ENCODE measurements at regions not wholly inside any gene's neighbourhood (a gene's known extent, or its start where the extent isn't known, plus 50 kb on each side); places are given as distances from the start of the nearest gene placed in this dataset.

DNA sequence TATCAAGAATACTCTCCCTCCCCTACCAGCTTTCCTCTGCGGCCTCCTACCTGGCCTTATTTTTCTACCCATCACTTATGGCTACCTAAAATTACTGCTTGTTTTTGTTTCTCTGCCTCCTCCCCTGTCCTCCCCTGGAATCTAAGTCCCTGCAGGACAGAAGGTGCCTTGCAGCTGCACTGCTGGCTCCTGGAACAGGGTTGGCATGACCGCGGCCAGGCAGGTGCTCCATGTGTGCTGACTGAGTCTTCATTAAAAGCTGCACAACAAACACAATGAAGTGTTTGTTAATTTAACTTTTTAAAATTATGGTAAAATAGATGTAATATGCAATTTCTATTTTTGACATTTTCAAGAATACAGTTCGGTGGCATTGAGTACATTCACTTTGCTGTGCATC is 171.9 kb upstream of the FHL2 start:
- no peak for DNase-seq (ENCODE audit: low spot score)

DNA sequence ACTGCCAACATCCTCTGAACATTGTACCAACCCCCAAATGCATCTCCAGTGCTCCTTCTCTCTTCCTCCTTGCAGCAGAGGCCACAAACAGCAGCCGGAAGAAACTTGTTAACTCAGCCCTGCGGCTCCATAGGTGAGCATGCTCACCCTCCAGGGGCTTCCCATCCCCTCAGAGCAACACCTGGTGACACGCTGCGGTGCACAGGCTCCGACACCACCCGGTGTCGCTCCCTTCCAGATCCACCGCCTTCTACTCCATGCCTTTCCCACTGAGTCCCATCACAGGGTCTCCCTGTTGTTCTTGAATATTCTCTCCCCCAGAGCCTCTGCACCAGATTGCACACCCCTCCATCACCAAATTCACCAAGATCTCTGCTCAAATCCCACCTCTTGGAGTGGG is 171.5 kb upstream of the FHL2 start:
- no peak for DNase-seq (ENCODE audit: low spot score)

DNA sequence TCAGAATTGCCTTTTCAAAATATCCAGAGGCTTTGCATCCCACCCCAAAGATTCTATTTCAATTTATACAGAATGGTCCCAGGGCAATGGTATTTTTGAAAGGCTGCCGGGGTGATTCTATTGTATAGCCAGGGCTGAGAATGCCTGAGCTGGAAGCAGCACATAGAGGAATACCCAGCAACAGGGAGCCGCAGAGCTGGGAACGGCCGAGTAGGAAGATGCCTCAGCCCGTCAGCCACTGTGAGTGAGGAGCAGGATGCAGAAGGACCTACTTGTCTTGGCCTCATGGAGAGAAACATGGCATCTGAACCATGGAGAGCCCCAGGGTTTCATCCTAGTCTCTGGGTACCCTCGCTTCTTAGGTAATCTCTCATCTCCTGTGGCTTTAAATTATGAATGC is 170.8 kb upstream of the FHL2 start:
- DNase-seq (ENCODE audit: low spot score): no peak

DNA sequence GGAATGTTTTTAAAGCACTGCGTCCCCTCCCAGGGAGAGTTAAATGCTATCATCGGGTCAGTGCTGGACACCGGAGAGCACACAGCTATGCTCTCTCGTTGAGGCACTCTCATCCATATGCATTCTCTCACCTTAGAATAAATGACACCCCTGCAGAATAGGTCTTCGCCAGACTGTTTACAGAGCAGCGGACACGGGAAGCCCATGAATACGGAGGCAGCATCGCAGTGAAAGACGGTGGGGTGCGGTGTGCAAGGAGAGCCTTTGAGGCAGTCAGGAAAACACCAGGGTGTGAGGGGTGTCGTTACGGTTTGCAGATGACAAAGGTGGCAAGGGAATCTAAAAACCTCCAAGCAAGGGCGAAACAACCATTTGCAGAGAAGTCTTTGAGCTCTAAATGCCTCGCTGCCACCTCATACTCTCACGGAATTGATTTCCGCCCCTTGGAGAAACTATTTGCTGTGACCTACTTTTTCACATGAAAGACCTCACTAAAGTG is 169.2 kb upstream of the FHL2 start:
- no peak for DNase-seq (ENCODE audit: low spot score)

DNA sequence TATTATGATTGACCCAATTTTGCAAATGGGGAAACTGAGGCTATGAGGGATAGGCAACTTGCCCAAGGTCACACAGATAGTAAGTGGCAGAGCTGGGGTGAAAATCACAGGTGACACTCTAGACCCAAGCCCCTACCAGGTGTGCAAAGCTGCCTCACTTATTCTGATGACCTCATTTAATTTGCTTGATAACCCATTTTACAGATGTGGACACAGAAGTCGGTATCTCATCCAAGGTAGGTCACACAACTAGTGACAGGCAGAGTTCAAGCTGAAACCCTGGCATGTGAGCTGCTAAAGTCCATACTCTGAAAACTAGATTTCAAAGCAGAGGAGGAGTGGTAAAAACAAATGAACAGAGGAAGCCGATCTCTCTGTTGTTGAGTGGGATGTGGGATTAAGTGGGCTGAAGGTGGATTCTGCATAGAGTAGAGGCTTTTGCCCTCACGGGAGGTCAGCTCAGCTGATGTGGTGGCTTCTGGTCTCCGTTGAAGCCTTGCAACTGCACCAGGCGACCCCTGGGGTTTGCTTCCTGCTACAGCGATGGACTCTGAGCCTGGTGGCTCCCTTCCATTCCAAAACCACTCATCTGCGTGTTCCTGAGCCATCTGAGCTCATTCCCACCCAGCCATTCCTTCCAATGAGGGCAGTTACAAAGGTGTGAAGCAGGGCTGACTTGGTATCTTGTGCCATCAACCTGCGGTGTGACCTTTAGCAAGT is 164.3 kb upstream of the FHL2 start:
- DNase-seq (ENCODE audit: low spot score): no peak

DNA sequence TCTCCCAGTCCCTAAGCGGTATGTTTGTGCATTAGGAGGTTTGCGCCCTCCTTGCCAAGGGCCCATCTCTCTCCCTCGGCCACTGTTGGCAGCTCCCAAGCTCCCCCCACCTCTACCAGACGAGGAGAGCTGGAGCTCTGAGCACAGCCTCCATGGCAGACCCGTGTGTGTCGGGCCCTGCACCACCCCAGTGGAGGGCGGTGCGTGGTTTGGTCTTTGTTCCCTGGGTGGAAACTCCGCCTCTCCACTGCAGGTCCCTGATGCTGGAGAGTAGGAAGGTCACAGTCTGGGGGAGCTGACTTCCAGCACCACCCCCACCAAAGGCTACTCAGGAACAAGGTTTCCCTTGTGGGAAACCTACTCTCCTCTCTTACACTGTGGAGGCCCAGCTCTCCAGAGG is 162.6 kb upstream of the FHL2 start:
- no peak for DNase-seq (ENCODE audit: low spot score)

DNA sequence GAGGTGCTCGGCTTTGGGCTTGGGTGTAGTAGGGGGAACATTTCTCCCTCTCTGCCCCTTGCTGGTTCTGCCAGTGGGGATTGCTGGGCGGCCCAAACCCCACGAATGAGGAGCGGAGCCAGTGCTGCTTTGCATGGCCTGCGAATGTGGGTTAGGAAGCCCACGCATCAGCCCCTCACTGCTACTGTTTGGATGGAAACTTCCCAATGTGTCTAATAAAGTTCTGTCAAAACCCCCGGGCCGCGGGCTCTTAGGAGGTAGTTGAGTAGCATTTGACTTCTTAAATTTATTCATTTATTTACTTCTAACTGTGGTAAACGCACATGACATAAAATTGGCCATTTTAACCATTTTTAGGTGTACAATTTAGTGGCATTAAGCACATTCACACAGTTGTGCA is 161.3 kb upstream of the FHL2 start:
- DNase-seq (ENCODE audit: low spot score): no peak

DNA sequence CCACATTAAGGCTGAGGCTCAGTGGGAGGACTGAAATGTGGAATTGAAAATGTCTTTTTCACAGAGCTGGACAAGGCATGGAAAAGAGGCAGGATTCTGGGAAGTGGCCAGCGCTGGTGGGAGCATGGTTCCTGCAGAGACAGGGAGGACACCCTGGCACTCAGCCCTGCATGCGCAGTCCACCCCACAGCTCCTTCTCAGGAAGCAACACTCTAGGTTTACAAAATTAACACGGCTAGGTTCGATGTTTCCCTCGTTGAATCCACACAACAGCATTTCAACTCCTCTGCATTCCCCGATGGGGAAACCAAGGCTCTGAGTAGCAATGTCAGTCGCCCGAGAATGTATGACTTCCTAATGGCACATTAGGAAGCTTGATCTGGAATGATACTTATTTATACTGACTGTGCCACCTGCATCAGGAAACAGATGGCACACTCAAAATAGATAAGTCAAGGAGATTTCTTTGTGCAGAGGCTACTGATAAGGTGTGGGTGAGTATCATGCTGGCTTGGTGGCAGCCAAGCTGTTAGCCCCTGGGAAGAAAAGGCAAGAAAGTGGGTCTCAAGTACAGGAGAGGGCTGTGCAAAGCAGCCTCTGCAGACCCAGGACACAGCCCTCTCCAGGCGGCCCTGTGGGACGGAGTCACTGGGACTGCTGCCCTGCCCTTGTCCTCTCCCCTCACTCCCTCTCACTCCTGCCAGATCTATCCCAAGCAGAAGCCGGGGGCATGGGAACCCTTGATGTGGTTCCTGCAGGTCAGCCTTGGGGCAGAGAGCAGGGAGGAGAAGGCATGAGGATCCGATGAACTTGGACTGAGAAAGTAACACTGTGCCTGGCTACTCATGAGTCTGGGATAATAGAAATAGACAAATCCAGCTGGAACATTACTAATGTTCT is 158.4 kb upstream of the FHL2 start:
- no peak for DNase-seq (ENCODE audit: low spot score)

DNA sequence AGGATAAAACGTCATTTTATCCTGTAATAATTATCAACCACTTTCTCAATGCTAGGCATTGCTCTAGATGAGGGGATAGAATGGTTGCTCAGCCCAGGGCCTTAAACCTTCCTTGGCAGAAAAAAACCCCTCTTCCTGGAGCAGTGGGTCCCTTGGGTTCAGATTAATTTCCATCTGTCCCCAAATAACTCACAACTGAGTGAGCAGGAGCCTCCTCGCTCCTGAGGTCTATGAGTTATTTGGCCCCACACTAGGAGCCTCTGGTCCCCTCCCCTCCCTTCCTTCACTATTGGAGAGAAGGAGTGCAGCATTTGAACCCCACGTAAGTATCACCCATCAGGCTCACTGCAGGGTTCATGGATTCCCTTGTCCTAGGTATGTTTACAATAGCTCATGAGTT is 157.5 kb upstream of the FHL2 start:
- DNase-seq (ENCODE audit: low spot score): no peak

DNA sequence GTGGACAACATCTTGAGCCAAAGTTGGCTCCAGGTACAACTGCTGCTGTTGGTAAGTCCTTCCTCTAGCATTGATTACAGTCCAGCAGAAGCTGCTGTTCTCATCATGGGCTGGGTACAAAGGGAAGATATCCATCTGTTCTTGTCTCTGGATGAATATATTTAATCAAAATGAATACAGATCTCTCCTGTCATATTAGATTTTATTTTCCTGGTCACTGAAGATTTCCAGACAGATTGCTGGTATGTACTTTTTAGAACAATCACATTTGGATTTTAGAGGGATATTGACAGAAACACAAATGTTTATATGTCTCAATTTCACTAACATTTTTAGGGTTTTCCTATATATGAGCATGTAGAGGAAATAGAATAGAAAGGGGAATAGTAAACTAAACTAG is 155.4 kb upstream of the FHL2 start:
- DNase-seq (ENCODE audit: low spot score): no peak

DNA sequence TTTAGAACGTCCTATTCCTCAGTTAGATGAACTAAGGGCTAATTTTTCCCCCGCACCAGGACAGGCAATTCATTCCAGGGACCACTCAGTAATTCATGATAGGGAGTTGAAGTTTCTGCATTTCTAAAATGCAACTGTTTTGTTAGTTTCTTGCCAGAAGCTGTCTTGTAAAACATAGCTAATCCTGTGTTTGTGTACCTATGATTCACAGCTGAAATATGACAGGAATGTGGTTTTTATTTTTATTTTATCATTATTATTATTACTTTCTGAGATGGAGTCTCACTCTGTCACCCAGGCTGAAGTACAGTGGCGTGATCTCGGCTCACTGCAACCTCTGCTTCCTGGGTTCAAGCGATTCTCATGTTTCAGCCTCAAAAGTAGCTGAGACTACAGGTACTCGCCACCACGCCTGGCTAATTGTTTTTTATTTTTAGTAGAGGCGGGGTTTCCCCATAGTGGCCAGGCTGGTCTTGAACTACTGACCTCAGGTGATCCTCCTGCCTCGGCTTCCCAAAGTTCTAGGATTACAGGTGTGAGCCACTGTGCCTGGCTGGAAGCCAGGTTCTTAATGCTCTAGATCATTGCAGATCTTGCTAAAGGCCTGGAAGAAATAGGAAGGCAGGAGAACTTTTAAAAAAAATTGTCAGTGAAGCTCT is 154.8 kb upstream of the FHL2 start:
- peak; percentile 45 for DNase-seq (ENCODE audit: low spot score)

DNA sequence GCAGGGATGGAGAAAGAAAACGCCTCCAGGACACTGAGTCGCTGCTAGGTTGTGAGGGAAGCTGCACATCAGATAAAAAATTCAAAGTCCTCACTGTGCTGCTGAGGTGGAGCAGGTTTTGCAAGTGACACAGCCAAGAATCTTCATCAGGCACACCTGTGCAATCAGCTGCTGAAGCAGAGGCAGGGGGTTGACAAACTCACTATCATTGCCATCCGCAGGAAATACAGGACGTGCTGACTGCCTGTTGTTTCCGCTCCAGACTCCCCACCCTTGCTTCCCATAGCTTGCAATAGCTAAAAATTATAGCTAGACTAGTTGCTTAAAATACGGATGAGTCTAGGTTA is 147.8 kb upstream of the FHL2 start:
- DNase-seq (ENCODE audit: low spot score): peak; percentile 56

DNA sequence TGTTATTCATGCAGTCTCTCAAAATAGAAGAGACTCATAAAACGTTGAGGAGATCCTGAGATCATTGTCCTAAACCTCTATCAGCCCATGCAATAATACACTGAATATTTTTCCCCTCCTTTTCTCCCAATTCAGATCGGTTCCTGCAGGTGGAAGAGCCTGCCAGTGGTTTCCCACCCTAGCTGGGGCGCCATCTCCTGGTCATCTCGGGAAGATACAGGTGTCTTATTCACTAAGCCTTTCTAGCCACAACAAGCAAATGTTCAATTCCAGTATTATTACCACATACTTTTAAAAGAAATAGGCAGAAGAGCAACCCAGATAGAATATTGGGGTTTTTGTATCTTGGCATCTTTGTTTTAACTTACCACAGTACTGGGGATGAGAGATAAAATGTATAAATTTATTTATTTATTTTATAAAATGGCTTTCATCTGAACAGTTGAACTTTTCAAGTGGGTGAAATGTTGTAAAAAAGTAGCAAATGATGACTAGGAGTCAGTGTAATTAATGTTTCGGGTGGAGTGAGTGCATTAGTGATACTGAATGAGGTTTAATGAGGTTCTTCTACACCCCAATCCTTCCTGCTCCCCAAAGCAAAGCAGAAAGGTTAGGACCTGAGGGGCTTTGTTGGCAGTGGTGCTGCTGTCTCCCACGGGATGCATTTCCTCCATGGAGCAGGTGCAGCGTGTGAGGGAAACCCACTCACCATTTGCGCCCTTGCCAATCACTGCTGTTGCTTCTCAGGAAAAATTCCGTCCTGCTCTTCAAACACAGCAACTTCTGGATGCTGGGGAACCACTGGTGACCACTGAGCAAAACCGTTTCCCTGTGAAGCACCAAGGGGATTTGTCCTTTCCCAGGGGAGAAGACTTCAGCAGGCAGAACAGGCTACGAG is 147.1 kb upstream of the FHL2 start:
- DNase-seq (ENCODE audit: low spot score): peak; percentile 50

DNA sequence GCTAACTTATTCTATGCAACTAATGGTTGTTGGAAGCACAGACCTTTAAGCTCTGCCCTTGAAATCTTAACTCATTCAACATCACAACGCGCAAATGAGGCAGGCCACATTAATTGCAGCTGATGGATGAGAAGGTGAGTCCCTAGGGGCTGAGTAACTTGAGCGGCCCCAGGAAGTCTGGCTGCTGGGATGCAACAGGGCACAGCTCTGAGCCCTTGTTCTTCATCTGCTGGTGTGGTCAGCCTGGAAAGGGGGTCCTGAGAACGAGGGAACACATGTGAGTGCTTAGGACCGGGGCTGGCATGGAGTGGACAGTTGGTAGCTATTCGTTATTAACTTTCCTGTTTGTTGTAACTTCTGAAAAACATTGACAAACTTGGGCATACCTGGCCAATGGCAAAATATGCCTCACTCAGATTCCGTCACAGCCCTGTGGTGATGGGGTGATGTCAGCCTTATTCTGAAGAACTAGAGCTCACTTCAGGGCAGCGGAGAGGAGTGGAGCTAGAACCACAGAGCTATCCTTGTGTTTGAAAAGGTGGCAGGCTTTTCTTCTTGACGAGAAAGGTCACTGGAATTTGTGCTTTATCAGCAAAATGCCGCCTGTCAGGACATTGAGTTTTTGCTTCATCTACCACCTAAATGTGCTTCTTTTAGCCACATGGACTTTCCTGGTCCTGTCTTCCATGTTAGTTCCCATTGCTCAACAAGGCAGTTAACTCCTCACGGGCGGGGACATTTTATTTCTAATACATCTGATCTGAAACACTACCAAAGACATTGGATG is 145.9 kb upstream of the FHL2 start:
- DNase-seq (ENCODE audit: low spot score): no peak

DNA sequence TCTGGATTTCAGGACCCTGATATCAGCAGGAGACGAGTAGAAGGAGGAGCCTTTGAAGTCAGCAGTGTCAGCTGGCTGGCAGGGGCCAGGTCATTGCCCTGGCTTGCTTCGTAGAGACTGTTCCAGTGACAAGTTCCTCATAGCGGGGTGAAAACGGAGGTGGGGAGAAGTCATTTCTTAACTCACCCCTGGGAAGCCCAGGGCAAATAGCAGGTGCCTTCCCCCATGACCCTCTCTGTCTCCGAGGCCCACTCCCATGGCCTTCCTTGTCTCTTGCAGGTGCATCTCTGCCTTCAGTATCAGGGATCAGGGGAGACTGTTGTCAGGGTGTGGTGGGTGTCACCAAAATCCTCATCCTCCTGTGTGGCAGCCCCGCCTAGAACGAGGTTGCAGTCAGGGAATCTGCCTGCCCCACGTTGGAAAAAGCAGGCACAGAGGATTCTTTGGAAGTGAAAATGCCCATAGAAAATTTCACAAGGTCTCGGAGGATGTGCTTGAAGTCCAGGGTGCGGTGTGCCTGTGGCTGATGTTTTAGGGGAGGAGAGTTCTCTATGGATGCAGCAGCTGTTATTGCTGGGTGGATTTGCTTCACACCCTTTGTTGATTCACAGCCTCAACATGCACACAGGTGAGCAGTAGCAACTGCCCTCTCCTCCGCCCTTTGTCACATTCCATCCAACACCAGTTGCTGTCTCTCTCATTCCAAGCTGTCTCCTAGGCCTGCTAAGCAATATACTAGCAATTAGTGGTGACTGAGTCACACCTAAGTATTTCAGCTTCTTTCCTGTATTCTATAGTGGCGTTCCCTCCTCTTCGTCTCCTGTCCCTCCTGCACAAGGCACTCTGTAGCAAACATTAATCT is 142.6 kb upstream of the FHL2 start:
- no peak for DNase-seq (ENCODE audit: low spot score)

DNA sequence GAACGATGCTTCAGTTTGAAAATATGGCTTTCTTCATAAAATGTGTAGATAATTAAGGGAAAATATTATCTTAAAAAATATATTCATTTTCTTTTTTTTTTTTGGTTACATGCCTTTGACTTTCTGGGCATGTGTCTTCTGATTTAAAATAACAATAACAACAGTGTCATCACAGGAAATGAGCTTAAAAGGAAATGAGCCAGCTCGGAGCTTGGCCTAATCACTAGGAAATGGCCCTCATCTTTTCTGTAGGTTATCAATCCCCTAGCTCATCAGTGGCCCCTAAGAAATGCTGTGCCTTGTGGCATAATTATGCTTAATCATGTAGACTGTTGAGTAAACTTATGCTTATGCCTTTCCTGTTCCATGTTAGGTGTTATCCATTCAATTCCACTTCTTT is 141.8 kb upstream of the FHL2 start:
- peak; percentile 46 for DNase-seq (ENCODE audit: low spot score)

DNA sequence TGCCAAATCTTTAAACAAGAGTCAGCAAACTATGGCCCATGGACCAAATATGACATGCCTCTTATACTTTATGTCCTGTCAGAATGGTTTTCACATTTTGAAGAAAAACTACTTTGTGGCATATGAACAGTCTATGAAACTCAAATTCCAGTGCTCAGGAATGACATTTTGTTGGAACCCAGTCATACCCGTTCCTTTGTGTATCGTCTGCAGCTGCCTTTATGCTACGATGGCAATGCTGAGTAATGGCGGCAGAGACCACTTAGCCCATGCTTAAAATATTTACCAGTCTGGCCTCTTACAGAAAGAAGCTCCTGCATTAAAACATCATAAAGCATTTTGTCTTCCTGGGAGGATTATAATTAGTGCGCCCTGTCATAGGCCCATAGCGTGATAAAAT is 140.5 kb upstream of the FHL2 start:
- DNase-seq (ENCODE audit: low spot score): no peak

DNA sequence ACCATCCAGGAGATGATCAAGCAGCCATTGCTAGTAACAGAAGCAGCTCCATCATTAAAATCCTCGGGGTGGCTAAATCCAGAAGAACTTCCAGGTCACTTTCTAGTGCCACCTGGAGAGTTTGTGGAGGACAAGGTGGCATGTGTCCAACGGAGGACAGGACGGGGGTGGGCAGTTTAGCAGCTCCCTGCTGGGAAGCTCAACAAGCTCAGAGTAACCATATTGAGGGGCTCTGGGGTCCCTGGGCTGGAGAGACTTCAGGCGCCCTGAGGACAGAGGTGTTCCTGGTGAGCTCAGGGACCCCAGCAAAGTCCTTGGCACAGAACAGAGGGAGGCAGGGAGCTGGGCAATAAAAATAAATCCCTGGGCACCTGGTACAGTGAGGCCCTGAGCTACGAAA is 140.0 kb upstream of the FHL2 start:
- DNase-seq (ENCODE audit: low spot score): no peak

DNA sequence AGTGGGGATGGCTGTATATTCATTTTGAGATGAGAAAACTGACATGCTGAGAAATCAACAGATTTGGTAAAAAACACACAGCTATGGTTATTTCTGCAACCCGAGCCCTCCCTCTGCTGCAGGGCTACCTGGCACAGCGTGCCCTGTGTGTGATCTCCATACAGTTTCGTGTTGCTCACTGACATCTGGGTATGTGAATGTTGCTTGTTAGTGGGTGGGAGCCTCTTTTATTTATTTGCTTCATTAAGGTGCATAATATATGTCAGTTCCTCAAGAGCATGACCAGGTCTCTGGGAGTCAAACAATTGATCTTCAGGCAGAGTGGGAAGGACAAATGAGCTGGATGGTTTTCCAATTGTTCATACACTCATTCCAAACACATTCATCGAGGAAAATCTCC is 139.1 kb upstream of the FHL2 start:
- DNase-seq (ENCODE audit: low spot score): no peak

DNA sequence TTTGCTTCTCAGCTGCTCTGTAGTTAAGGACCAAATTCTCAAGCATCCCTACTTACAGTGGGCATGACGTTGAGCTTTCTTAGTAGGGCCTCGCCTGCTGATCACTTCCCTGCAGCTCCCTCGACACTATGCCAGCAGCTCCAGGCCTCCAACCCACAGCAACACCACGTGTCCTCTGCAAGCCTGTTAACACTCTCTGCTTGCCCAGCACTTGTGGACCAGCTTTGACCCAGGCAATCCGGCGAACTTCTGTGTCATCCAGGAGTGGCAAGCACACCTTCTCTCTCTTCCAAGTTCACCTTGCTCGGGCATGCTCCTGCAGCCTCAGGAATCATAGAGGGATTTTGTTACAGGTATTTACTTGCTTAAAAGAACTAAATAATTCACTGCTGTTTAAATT is 138.6 kb upstream of the FHL2 start:
- DNase-seq (ENCODE audit: low spot score): no peak
